BLaER1 (cell line): ENCODE measurements at regions not wholly inside any gene's neighbourhood (a gene's known extent, or its start where the extent isn't known, plus 50 kb on each side); places are given as distances from the start of the nearest gene placed in this dataset.

ENCODE experiments used
- H3K27ac ChIP-seq: shearing (Covaris generic); formaldehyde crosslinking; 2 replicates; pipeline ENCODE4 v1.8.1; 2022
- H3K27me3 ChIP-seq: shearing (Covaris generic); formaldehyde crosslinking; 2 replicates; pipeline ENCODE4 v1.8.1; 2022
- H3K36me3 ChIP-seq: shearing (Covaris generic); formaldehyde crosslinking; 2 replicates; pipeline ENCODE4 v1.8.1; 2022
- H3K4me1 ChIP-seq: shearing (Covaris generic); formaldehyde crosslinking; 2 replicates; pipeline ENCODE4 v1.8.1; 2022
- H3K4me2 ChIP-seq: shearing (Covaris generic); formaldehyde crosslinking; 2 replicates; pipeline ENCODE4 v1.8.1; 2022
- H3K4me3 ChIP-seq: shearing (Covaris generic); formaldehyde crosslinking; 2 replicates; pipeline ENCODE4 v1.8.1; 2022
- H3K9ac ChIP-seq: shearing (Covaris generic); formaldehyde crosslinking; 2 replicates; pipeline ENCODE4 v1.8.1; 2022
- H3K9me3 ChIP-seq: shearing (Covaris generic); formaldehyde crosslinking; 2 replicates; pipeline ENCODE4 v1.8.1; 2022
- H4K20me1 ChIP-seq: shearing (Covaris generic); formaldehyde crosslinking; 2 replicates; pipeline ENCODE4 v1.8.1; 2022
- Cebpa-rat ChIP-seq: shearing (Covaris generic); IDR thresholded peaks from 2 replicates; pipeline ENCODE4 v1.8.1; 2022

DNA sequence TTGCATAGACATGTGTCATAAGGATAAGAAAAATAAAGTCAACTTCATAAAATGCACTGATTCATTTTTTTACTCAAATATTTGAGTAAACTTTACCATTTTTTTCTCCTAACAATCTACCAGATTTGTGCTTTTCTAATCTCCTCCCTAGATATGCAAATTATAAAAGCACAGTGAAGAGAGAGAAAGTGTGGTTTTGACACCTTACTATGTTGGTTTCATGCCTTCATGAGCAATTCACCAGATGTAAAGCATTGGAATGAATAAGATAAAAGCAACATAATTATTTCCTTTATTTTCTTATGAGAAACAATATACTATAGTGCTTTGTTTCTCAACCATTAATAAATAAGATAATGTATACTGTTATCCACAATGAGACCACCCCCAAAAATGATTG, 432.5 kb upstream of the PCDH15 start:
- H4K20me1 ChIP-seq: no peaks in the 10 kb centered on the region
- no peaks in the 10 kb centered on the region for H3K27me3 ChIP-seq
- TF ChIP-seq Cebpa-rat: no peak
- H3K4me3 ChIP-seq: no peak overlapping the region
- H3K4me1 ChIP-seq: no peaks in the 10 kb centered on the region
- no peak overlapping the region for H3K4me2 ChIP-seq
- H3K36me3 ChIP-seq: no peaks in the 10 kb centered on the region
- no peaks in the 10 kb centered on the region for H3K9me3 ChIP-seq
- no peak overlapping the region for H3K9ac ChIP-seq
- no peak overlapping the region for H3K27ac ChIP-seq

DNA sequence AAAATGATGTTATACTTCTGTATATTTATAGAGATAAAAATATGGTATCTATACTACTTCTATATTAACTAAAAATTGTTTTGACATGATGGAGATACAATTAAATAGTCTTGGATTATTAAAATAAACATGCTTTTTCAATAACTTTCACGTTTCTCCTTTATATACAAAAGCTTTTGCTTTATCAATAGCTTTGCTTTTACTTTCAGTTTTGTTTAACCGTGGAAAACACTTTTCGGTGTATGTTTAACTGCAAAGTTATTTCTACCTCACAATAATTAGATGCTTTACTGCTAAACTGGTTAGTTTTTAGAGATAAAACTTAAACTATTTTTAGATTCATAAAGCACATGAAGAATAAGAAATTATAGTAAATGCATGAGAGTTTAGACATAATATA, 432.1 kb upstream of the PCDH15 start:
- Histone ChIP-seq H3K36me3 (no peaks in the 10 kb centered on the region), H3K9ac (no peak overlapping the region), H3K4me3 (no peak overlapping the region), H3K27ac (no peak overlapping the region), H3K4me2 (no peak overlapping the region), H3K27me3 (no peaks in the 10 kb centered on the region), H3K4me1 (no peaks in the 10 kb centered on the region), H3K9me3 (no peaks in the 10 kb centered on the region), H4K20me1 (no peaks in the 10 kb centered on the region)
- TF ChIP-seq Cebpa-rat: no peak

DNA sequence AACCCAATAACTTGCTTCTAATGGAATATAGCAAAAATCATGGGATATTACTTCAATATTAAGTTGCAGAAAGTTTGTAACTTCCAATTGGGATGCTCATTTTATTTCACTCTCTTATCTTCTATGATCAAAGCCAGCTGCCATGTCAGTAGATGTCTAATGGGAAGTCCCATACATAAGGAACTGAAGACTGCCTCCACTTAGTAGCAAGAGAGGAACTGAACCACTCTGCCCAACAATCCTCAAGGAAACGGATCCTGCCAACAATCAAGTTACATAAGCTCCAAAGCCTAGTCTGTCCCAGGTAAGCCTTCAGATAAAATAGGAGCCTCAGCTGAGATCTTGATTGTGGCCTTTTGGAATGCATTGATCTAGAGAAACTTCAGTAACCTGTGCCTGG, 431.5 kb upstream of the PCDH15 start:
- H3K4me2 ChIP-seq: no peak overlapping the region
- TF ChIP-seq Cebpa-rat: no peak

DNA sequence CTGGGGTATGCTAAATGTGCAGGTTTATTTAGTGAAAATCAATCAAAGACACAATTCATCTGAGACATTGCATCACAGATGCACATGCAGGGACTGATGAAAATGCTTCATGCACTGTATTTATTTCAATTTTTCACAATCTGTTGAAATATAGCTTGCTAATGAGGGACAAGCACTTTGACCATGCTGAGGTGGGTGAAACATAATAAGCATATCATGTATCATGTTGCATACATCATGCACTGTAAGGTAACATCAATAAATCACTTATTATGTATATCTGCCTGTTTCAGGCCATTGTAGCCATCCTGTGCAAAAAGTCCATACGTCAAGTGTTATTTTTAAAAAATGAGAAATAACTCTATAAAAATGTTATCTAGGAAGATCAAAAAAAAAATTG, 426.9 kb upstream of the PCDH15 start:
- Histone ChIP-seq H3K4me1 (no peaks in the 10 kb centered on the region), H3K27me3 (no peaks in the 10 kb centered on the region)

More for the DNA sequence above, 431.5 kb upstream of the PCDH15 start:
- H3K4me1 ChIP-seq: no peaks in the 10 kb centered on the region
- no peak overlapping the region for H3K4me3 ChIP-seq
- H4K20me1 ChIP-seq: no peaks in the 10 kb centered on the region
- H3K27ac ChIP-seq: no peak overlapping the region
- H3K9ac ChIP-seq: no peak overlapping the region
- no peaks in the 10 kb centered on the region for H3K9me3 ChIP-seq
- no peaks in the 10 kb centered on the region for H3K36me3 ChIP-seq
- no peaks in the 10 kb centered on the region for H3K27me3 ChIP-seq

DNA sequence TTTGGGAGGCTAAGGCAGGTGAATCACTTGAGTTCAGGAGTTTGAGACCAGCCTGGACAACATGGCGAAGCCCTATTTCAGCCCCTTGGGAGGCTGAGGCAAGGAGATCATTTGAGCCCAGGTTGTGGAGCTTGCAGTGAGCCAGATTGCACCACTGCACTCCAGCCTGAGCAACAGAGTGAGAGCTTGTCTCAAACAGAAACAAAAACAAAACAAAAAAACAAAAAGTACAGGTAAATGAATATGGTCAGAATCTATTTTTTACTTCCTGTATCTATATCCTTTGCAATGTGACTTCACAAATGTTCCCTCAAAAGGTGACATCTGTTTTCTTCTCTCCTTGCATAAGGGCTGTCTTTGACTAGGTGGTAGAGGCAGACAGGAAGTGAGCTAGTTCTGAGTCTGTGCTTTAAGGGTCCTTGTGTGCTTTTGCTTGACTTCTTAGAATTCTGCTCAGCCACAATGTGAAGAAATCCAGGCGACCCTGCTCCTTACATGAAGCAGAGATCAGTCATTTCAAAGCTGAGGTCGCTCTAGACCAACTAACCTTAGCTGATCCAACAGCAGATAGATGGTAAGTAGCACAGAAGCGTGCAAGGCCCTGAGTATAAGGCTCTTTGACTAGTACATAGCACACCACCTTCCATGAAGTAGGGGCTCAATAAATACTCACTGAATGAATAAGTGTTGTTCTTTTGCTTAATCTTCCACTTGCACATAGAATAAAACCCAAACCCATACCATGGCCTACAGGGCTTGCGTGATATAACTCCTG, 423.2 kb upstream of the PCDH15 start:
- Histone ChIP-seq H3K36me3 (no peaks in the 10 kb centered on the region), H3K4me3 (no peak overlapping the region)

More for the DNA sequence above, 426.9 kb upstream of the PCDH15 start:
- Histone ChIP-seq H3K27ac (no peak overlapping the region), H3K4me3 (no peak overlapping the region), H3K9ac (no peak overlapping the region), H3K4me2 (no peak overlapping the region), H3K36me3 (no peaks in the 10 kb centered on the region), H3K9me3 (no peaks in the 10 kb centered on the region), H4K20me1 (no peaks in the 10 kb centered on the region)
- no peak for TF ChIP-seq Cebpa-rat

DNA sequence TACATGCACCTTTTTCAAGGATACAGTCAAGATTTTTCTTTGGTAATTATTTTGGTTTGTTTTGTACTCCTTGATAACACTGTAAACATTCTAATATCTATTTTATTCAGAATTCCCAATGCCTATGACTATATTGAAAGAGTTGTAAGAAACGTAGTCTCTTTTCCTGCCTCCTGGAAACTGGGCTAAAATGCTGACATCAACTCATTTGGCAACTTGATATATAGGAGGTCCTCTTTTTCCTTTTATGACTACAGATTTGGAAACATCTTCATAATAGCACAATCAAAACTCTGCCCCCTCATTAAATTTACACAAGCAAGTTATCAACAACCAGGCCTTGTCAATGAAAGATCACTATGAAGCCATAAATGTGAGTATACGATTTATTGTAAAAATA, 422.3 kb upstream of the PCDH15 start:
- no peak overlapping the region for H3K27ac ChIP-seq
- H3K9me3 ChIP-seq: no peaks in the 10 kb centered on the region
- no peaks in the 10 kb centered on the region for H3K36me3 ChIP-seq
- no peaks in the 10 kb centered on the region for H3K4me1 ChIP-seq
- no peaks in the 10 kb centered on the region for H4K20me1 ChIP-seq
- TF ChIP-seq Cebpa-rat: no peak
- no peak overlapping the region for H3K9ac ChIP-seq
- no peak overlapping the region for H3K4me2 ChIP-seq
- H3K27me3 ChIP-seq: no peaks in the 10 kb centered on the region
- H3K4me3 ChIP-seq: no peak overlapping the region

More for the DNA sequence above, 423.2 kb upstream of the PCDH15 start:
- Histone ChIP-seq H3K4me2 (no peak overlapping the region), H3K27ac (no peak overlapping the region), H3K9ac (no peak overlapping the region), H3K9me3 (no peaks in the 10 kb centered on the region), H3K27me3 (no peaks in the 10 kb centered on the region), H4K20me1 (no peaks in the 10 kb centered on the region), H3K4me1 (no peaks in the 10 kb centered on the region)
- TF ChIP-seq Cebpa-rat: no peak

DNA sequence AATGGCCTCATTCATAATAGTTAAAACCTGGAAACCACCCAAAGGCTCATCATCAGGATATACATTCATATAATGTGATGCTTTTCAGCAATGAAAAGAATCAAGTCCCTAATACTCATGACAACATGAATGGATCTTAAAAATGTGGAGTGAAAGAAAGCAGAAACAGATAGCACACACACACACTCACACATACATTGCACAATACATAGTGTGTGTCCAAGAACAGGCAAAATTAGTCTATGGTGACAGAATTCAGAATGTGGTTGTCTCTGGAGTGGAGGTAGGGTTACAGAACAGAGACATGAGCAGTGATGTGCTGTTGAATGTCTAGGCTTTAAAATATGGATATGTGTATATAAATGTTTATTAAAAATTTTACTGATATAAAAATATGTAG, 419.9 kb upstream of the PCDH15 start:
- Histone ChIP-seq H3K36me3 (no peaks in the 10 kb centered on the region), H3K27me3 (no peaks in the 10 kb centered on the region), H3K4me2 (no peak overlapping the region), H3K4me1 (no peaks in the 10 kb centered on the region), H3K9me3 (no peaks in the 10 kb centered on the region), H3K4me3 (no peak overlapping the region), H3K9ac (no peak overlapping the region), H4K20me1 (no peaks in the 10 kb centered on the region), H3K27ac (no peak overlapping the region)
- TF ChIP-seq Cebpa-rat: no peak; the same call in 1 of the 2 replicates

DNA sequence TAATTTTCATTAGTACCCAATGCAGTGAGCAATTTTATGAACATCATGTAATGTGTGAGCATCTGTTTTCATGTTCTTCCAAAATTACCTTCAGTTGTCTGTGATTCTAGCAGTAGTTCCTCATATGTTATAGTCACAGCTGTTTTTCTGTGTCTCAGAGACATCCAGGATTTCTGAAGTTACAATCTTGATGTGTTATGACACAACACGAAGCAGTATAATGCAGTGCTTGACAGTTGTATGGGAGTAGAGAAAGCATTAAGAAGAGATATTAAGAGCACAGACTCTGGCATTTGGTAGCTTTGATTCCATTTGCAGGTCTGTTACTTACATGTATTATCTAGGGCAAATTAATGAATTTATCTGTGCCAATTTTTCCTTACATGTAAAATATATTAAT, 414.7 kb upstream of the PCDH15 start:
- Histone ChIP-seq H3K9me3 (no peaks in the 10 kb centered on the region), H4K20me1 (no peaks in the 10 kb centered on the region), H3K4me1 (no peaks in the 10 kb centered on the region), H3K4me2 (no peak overlapping the region), H3K27ac (no peak overlapping the region), H3K27me3 (no peaks in the 10 kb centered on the region), H3K36me3 (no peaks in the 10 kb centered on the region), H3K4me3 (no peak overlapping the region), H3K9ac (no peak overlapping the region)
- TF ChIP-seq Cebpa-rat: no peak

DNA sequence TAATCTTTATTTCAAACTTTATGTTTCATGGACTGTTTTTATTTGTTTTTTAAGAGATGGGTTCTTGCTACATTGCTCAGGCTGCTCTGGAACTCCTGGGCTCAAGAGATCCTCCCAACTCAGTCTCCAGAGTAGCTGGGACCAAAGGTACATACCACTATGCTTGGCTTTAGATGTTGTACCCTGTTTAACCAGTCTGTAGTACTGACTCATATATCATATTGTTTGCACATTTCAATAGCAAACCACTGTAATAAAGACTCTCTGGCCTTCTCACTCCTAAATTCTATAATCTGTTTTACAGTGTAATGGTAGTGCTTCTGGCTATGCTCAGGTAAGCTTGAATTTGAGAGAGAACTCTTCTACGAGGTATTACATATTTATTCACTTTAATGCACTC, 413.6 kb upstream of the PCDH15 start:
- Histone ChIP-seq H3K4me1 (no peaks in the 10 kb centered on the region), H4K20me1 (no peaks in the 10 kb centered on the region), H3K27me3 (no peaks in the 10 kb centered on the region), H3K9ac (no peak overlapping the region), H3K27ac (no peak overlapping the region), H3K9me3 (no peaks in the 10 kb centered on the region), H3K4me2 (no peak overlapping the region), H3K4me3 (no peak overlapping the region), H3K36me3 (no peaks in the 10 kb centered on the region)
- no peak for TF ChIP-seq Cebpa-rat

DNA sequence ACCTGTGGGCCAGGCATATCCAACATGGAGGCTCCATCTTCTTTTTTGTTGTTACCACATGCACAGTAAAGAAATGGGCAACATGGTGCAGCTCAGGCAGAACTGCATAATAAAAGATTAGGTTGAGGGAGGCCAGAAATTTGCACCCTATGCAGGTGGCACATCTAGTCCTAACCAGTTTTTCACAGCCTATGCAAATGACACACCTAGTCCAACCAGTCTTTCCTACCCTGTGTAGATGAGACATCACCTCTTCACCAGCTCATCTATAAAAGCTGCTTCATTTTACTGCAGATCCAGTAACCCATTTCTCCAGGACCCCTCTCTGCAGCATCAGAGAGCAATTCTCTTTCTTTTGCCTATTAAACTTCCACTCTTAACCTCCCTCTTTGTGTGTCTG, 411.0 kb upstream of the PCDH15 start:
- H3K4me1 ChIP-seq: no peaks in the 10 kb centered on the region
- H3K4me2 ChIP-seq: no peak overlapping the region
- H4K20me1 ChIP-seq: no peaks in the 10 kb centered on the region
- H3K9ac ChIP-seq: no peak overlapping the region
- H3K27me3 ChIP-seq: no peaks in the 10 kb centered on the region
- no peak overlapping the region for H3K4me3 ChIP-seq
- H3K27ac ChIP-seq: no peak overlapping the region
- no peak for TF ChIP-seq Cebpa-rat
- H3K9me3 ChIP-seq: no peaks in the 10 kb centered on the region
- no peaks in the 10 kb centered on the region for H3K36me3 ChIP-seq

DNA sequence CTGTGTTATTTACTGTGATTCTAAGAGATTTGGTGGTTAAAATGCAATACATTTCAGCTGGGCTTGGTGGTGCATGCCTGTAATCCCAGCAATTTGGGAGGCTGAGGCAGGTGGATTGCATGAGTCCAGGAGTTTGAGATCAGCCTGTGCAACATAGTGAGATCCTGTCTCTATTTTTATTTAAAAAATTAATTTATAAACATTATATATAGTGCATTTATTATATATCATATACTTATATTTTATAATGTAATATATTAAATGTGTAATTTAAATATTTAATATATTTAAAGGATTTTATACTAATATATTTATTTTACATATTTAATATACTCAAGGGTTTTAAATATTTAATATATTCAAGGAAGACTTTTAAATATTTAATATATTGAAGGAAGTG, 402.8 kb upstream of the PCDH15 start:
- no peak for TF ChIP-seq Cebpa-rat
- Histone ChIP-seq H3K9ac (no peak overlapping the region), H3K27ac (no peak overlapping the region), H3K4me1 (no peaks in the 10 kb centered on the region), H3K9me3 (peaks cover 7% of the 10 kb centered on the region; the same call in 1 of the 2 replicates), H3K36me3 (no peaks in the 10 kb centered on the region), H3K27me3 (no peaks in the 10 kb centered on the region), H4K20me1 (no peaks in the 10 kb centered on the region), H3K4me3 (no peak overlapping the region), H3K4me2 (no peak overlapping the region)
